GM19025 (cell line): ENCODE measurements at regions not wholly inside any gene's neighbourhood (a gene's known extent, or its start where the extent isn't known, plus 50 kb on each side); places are given as distances from the start of the nearest gene placed in this dataset.

Experiments used
- ATAC-seq: cut with Tn5 transposase; IDR thresholded peaks from one replicate; pipeline ENCODE4 v1.9.1; 2021; ENCODE audit warnings: mild to moderate bottlenecking, low read depth, moderate library complexity; ENCODE audit not compliant: unreplicated experiment

DNA sequence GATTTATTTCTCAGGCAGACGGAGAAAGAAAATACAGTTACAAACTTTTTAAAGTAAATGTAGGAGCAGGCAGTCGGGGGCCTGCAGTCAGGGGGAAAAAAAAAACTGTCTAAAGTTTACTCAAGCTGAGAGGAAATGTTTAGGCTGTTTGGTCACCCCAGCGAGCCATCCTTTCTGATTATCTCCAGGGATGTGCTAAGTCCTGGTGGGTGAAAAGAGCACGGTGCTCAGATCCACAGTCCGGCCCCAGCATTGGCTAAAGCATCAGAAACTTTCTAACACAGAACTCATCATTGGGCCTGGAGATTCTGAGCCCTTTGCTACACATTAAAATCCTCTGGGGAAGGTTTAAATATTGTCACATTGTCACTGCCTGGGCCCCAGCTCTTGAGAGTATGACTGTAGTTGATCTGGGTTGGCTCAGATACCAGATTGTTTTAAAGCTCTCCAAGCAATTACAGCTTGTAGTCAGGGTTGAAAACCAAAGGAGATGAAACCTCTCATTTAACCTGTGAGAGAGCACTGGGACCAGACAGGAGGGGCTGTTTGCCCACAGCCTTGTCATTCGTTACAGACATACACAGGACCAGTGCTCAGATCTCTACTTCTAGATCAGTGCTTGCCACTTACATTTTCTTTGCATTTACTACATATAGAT lies 131.1 kb upstream of the HTR2A start:
- no peak for ATAC-seq

GRCh38 chr13:47025791-47026447 lies 129.1 kb upstream of the HTR2A start:
- no peak for ATAC-seq

- no peak for ATAC-seq
These were observed 123.1 kb upstream of the HTR2A start for GRCh38 chr13:47019977-47020376.

DNA sequence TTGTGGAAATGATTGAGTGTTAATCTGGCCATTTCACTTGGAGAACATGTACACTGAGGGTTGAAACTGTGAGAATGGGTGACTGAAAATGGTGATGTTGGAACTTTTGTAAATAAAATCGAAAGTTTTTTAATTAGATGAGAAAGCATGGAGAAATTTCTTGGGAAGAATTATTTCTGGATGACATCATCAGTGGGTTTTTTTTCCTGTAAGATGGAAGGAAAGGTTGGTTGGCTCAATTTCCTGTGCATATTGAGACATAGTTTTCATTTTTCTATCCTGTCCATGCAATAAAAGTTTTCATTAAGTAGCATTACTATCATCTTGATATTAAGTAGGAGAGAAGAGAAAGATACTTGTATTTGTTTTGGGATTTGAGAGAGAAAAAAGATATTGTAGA lies 120.6 kb upstream of the HTR2A start:
- no peak for ATAC-seq

DNA sequence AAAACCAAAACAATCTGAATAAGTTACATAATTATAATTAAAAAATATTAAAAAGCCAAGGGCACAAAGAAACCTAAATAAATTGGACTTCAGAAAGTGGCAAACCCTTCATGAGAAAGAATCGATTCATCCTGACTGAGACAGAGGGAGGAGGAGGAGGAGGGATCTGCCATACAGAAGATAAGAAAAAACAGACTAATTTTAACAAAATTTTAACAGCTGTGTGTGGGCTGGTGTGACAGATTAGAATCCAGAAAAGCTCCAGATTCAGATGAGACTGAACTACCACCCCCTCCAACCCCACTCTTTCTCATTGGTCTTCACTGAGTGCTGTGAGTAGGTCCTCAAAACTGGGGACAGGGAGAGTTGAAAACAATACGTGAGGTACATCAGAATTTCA lies 111.5 kb upstream of the HTR2A start:
- ATAC-seq: no peak

- no peak for ATAC-seq
These were observed 109.0 kb upstream of the HTR2A start for GRCh38 chr13:47005756-47006414.

DNA sequence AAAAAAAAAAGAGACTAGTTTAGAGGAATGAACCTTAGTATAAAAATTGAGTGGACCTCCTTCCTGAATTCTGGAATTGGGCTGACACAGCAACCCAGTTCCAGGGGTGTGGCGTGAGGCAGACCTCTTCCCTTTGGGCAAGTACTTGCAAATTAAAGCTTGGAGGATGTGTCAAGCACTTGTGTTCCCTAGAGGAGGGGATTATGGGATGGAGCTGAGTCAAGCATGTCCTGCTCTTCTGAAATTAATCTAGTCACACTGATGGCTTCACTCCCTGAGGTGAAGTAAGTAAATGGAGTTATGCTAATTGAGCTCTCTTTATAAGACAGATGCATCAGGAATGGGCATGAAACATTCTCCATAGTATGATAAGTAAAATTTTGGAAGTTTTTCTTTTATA lies 107.7 kb upstream of the HTR2A start:
- no peak for ATAC-seq

DNA sequence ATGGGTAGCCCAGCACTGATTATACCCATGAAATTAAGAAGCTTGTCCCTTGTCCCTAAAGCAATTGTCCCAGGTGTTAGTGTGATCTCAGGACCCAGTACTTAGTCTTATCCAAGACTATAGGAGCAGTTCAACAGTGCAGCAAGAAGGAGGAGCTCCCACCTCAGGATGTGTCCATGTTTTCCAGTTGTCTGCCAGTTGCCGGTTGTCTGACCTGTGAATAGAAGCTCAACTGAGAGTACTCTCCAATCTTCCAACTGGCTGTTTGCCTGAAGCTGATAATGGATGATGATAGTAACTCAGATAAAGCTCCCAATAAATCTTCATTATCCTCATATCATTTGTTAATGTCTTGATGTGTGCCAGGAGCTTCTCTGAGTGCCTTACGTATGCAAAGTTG lies 107.2 kb upstream of the HTR2A start:
- no peak for ATAC-seq

GRCh38 chr13:47000165-47000564 lies 103.3 kb upstream of the HTR2A start:
- no peak for ATAC-seq

- peak; percentile 8 for ATAC-seq
These were observed 99.6 kb upstream of the HTR2A start for GRCh38 chr13:46996316-46997030.

DNA sequence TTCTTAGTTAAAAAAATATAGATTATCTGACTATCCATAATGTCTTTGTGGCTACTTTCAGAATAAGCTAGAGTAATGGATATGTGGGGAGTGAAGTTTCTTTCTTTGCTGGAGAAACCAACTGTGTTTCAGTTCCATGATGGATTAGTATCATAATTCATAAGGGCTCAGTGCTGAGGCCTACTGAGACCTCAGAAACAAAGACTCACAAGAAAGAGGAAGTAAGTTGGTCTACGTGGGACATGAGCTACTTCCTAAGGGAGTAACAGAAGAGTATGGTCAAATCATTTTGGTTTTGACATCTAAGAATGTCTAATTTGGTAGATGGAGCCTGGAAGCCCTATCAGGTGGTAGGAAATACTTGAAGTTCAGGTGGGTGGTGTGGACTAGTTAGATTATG lies 99.0 kb upstream of the HTR2A start:
- ATAC-seq: peak; percentile 70

- ATAC-seq: no peak
These were observed 97.6 kb upstream of the HTR2A start for GRCh38 chr13:46994492-46994891.

DNA sequence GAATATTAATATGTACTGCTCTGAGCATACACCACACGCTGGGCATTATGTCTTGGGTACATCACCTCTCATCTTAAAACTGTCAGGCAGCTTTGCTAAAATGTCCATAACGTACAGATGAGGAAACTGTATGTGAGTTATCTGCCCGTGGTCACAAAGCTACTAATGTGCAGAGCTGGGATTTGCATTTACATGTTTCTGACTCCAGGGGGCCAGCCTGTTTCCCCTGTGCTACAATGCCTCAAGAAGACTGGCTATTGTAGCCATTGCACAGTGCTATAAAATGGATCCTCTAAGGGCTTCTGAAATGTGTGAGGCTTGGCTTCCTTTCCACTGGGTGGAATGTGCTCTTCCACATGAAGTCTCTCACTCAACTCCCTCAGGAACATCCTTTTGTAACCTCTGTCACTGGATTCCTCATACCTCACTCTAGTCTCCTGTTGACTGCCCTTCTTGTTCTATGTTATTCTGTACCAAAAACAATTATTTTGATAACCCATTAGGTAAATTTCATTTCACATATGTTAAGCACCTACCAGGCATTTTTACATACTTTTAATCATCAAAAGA lies 95.6 kb upstream of the HTR2A start:
- no peak for ATAC-seq

- ATAC-seq: peak; percentile 67
These were observed 87.0 kb upstream of the HTR2A start for GRCh38 chr13:46983881-46984280.

GRCh38 chr13:46982856-46983582 lies 86.2 kb upstream of the HTR2A start:
- ATAC-seq: peak; percentile 83

DNA sequence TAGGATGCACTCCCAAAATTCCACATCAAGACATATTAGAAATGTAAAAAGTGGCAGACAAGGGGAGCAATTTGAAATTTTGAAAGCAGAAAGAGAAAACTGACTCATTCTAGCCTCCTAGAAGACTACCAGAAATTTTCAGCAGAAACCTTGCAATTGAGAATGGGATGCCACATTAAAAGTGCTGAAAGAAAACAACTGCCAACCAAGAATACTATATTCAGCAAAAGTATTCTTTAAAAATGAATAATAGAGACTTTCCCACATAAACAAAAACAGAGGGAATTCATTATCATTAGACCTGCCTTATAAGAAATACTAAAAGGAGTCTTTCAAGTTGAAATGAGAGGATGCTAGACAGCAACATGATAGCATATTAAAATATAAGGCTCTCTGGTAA lies 78.3 kb upstream of the HTR2A start:
- no peak for ATAC-seq

- ATAC-seq: no peak
These were observed 71.6 kb upstream of the HTR2A start for GRCh38 chr13:46968450-46968849.

DNA sequence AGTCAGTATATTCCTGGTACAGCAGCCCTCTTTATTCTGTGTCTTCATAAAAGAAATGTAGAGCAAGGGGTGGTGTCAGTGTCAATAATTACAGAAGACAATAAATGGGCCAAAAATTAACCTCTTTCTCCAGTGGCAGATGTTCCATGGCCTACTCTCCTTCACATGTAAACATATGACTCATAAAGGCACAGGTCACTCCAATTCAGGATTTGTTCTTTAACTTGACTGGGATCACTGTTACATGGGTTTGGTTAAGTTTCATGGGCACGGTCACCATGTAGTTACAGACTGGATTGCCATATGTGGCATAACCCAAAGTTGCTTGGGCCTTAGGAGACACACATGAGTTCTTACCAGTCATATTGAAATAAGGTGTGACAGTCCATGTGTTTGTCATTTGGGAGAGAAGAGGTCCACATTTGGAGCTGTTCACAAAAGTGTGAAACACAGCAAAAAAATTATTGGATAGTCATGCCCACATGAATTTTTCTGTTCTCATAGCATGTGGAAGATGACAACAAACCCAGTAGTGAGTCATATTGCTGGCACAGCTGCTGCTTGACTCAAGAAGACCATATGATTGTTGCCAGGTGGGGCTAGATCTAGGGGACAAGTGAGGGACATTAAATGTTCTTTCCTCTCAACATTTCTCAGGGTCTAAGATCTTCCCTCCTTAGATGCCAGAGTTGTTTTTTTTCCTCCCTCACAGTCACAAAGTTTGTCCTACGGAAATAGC lies 68.1 kb upstream of the HTR2A start:
- ATAC-seq: no peak

- no peak for ATAC-seq
These were observed 67.1 kb upstream of the HTR2A start for GRCh38 chr13:46963904-46964303.
